Natural killer cell (primary cell): ENCODE measurements at regions not wholly inside any gene's neighbourhood (a gene's known extent, or its start where the extent isn't known, plus 50 kb on each side); places are given as distances from the start of the nearest gene placed in this dataset.

Source experiments
- ATAC-seq, 3 donors: fragments of 150-1000 bp in 2 of 3; fragments of 200-7000 bp in 1 of 3; cut with Tn5 transposase; 1 replicate in 1 of 3; 2 replicates in 2 of 3; pipeline ENCODE4 v1.10.0; 2021; ENCODE audit warnings: mild to moderate bottlenecking in 2 of 3, moderate library complexity in 2 of 3
- DNase-seq, 2 donors: peaks; one replicate each; pipeline versions ENCODE4 v3.0.0 to v3.0.0-alpha.2; 2013 to 2021; ENCODE audit warnings: mixed read lengths in 1 of 2
- H3K27ac ChIP-seq: one replicate; pipeline ENCODE4 v1.5.1; 2013; ENCODE audit warnings: mild to moderate bottlenecking, low read length
- H3K27me3 ChIP-seq: one replicate; pipeline ENCODE4 v1.6.1; 2013; ENCODE audit warnings: low read length; ENCODE audit not compliant: control insufficient read depth, insufficient read depth
- H3K36me3 ChIP-seq: one replicate; pipeline ENCODE4 v1.6.1; 2013; ENCODE audit warnings: low read length; ENCODE audit not compliant: control insufficient read depth, insufficient read depth
- H3K4me1 ChIP-seq: one replicate; pipeline ENCODE4 v1.6.1; 2013; ENCODE audit warnings: low read length; ENCODE audit not compliant: control insufficient read depth, insufficient read depth
- H3K4me3 ChIP-seq: one replicate; pipeline ENCODE4 v1.5.1; 2013; ENCODE audit warnings: low read length
- H3K9me3 ChIP-seq: one replicate; pipeline ENCODE4 v1.6.1; 2013; ENCODE audit warnings: low read length; ENCODE audit not compliant: control insufficient read depth, insufficient read depth
- H3K27ac Mint-ChIP-seq, 2 donors: one replicate each; pipeline ENCODE4 v1.8.0; 2022; ENCODE audit warnings: mild to moderate bottlenecking in 2 of 2, mixed read lengths in 2 of 2, moderate library complexity in 1 of 2
- H3K27me3 Mint-ChIP-seq, 2 donors: one replicate each; pipeline ENCODE4 v1.8.0; 2022; ENCODE audit warnings: low read depth in 2 of 2, mixed read lengths in 2 of 2
- H3K36me3 Mint-ChIP-seq: one replicate; pipeline ENCODE4 v1.8.0; 2022; ENCODE audit warnings: mixed read lengths
- H3K4me1 Mint-ChIP-seq, 2 donors: one replicate each; pipeline ENCODE4 v1.8.0; 2022; ENCODE audit warnings: mixed read lengths in 2 of 2
- H3K4me3 Mint-ChIP-seq: one replicate; pipeline ENCODE4 v1.8.0; 2022; ENCODE audit warnings: mild to moderate bottlenecking, moderate library complexity, mixed read lengths
- H3K9me3 Mint-ChIP-seq, 2 donors: one replicate each; pipeline ENCODE4 v1.8.0; 2022; ENCODE audit warnings: mixed read lengths in 2 of 2
- WGBS: methylation state at CpG from one replicate; pipeline ENCODE4 v1.1.7; 2013; ENCODE audit warnings: missing lambda C conversion rate; ENCODE audit not compliant: insufficient coverage; 5-methylcytosine and 5-hydroxymethylcytosine counted together
- intact Hi-C: fragments of 100-400 bp; cut with micrococcal nuclease; formaldehyde crosslinking; loops from one replicate; pipeline ENCODE4 v1.14.2; 2022
- TF ChIP-seq, protein P1 (sequence below): fragments of 200-600 bp; IDR thresholded peaks from one replicate; pipeline ENCODE4 v1.8.0; 2022; ENCODE audit warnings: antibody characterized with exemption

DNA sequence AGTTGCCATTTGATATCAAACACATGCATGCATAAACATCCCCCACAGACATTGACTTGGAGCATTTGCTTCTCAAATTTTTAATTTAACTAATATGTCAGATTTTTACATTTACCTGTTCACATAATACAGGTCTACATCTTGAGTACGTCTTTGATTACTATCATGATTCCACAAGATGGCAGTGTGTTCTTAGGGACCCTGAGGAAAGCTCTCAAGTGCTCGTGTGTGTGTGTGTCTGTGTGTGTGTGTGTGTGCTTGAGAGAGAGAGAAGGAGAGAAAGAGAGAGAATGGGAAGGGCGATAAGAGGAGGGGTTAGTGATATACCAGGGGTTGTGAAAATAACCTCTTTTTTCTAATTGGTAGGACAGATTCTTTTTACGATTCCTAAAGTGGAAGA lies 167.1 kb upstream of the OR4E1 start:
- H3K4me1 ChIP-seq, result no peaks in the 10 kb centered on the region
- Mint-ChIP-seq H3K27me3 (peaks cover 36 to 52% of the 10 kb centered on the region in 2 donors), H3K36me3 (no peaks in the 10 kb centered on the region), H3K4me3 (no peak overlapping the region), H3K27ac (no peak overlapping the region), H3K4me1 (no peaks in the 10 kb centered on the region), H3K9me3 (no peaks in the 10 kb centered on the region)
- H3K4me3 ChIP-seq, result no peak overlapping the region
- WGBS, result 21% methylated on average over 3 of the region's 4 CpGs
- no peak overlapping the region for H3K27ac ChIP-seq
- H3K9me3 ChIP-seq, result no peaks in the 10 kb centered on the region
- DNase-seq (peak in 1 of 2 donors; percentile 62), ATAC-seq (no peak)
- intact Hi-C loops, result no loop called here
- TF ChIP-seq, protein P1, sequence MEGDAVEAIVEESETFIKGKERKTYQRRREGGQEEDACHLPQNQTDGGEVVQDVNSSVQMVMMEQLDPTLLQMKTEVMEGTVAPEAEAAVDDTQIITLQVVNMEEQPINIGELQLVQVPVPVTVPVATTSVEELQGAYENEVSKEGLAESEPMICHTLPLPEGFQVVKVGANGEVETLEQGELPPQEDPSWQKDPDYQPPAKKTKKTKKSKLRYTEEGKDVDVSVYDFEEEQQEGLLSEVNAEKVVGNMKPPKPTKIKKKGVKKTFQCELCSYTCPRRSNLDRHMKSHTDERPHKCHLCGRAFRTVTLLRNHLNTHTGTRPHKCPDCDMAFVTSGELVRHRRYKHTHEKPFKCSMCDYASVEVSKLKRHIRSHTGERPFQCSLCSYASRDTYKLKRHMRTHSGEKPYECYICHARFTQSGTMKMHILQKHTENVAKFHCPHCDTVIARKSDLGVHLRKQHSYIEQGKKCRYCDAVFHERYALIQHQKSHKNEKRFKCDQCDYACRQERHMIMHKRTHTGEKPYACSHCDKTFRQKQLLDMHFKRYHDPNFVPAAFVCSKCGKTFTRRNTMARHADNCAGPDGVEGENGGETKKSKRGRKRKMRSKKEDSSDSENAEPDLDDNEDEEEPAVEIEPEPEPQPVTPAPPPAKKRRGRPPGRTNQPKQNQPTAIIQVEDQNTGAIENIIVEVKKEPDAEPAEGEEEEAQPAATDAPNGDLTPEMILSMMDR, result no peak
- H3K36me3 ChIP-seq, result no peaks in the 10 kb centered on the region
- no peaks in the 10 kb centered on the region for H3K27me3 ChIP-seq

DNA sequence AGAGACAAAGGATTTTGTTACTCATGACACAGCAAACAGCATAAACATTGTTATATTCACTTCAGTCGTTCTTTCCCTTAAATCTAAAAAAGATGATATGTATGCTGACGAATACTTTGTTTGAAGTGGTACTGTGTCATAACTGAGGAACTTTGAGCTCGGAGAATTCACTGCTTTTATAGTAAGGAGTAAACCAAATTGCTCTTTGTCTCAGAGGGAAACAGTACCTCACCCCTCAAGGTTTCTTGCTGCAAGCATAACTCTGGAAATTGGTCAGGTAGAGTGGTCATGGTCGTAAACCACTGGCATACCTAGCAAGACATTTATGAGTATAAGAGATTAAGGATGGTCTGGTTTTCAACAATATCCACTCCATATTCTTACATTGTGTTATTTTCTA lies 160.2 kb upstream of the OR4E1 start:
- intact Hi-C loops, result no loop called here
- Histone ChIP-seq H3K9me3 (peaks cover 5% of the 10 kb centered on the region), H3K27ac (no peak overlapping the region), H3K36me3 (no peaks in the 10 kb centered on the region), H3K4me1 (no peaks in the 10 kb centered on the region), H3K4me3 (no peak overlapping the region), H3K27me3 (peaks cover 6% of the 10 kb centered on the region)
- TF ChIP-seq, protein P1, result no peak
- Mint-ChIP-seq H3K4me3 (no peak overlapping the region), H3K36me3 (no peaks in the 10 kb centered on the region), H3K9me3 (no peaks in the 10 kb centered on the region), H3K4me1 (no peaks in the 10 kb centered on the region), H3K27me3 (peaks cover 26 to 38% of the 10 kb centered on the region in 2 donors), H3K27ac (no peak overlapping the region)
- 30% methylated on average over 1 of the region's 4 CpGs for WGBS
- no peak for ATAC-seq
- no peak for DNase-seq

DNA sequence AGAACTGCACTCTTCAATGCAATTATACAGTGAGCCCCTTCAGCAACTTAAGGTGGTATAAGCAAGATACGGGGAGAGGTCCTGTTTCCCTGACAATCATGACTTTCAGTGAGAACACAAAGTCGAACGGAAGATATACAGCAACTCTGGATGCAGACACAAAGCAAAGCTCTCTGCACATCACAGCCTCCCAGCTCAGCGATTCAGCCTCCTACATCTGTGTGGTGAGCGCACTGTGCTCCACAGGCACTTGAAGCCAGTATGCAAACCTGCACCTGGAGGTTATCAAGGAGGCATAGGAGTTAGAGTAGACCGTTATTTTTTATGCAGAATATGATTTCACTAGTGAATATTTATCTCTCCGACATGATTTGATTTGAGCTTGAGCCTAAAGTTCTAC lies 152.2 kb upstream of the OR4E1 start:
- ATAC-seq (no peak), DNase-seq (no peak)
- no peak overlapping the region for H3K27ac Mint-ChIP-seq
- TF ChIP-seq, protein P1, result no peak
- Histone ChIP-seq H3K36me3 (no peaks in the 10 kb centered on the region), H3K4me1 (no peaks in the 10 kb centered on the region), H3K9me3 (no peaks in the 10 kb centered on the region), H3K27me3 (peaks cover 11% of the 10 kb centered on the region), H3K27ac (no peak overlapping the region), H3K4me3 (no peak overlapping the region)
- no peaks in the 10 kb centered on the region for H3K9me3 Mint-ChIP-seq
- no peak overlapping the region for H3K4me3 Mint-ChIP-seq
- intact Hi-C loops, result no loop called here
- H3K36me3 Mint-ChIP-seq, result no peaks in the 10 kb centered on the region
- 97% methylated on average over 6 of the region's 7 CpGs for WGBS
- H3K27me3 Mint-ChIP-seq, result peaks cover 22 to 49% of the 10 kb centered on the region in 2 donors
- H3K4me1 Mint-ChIP-seq, result no peaks in the 10 kb centered on the region

DNA sequence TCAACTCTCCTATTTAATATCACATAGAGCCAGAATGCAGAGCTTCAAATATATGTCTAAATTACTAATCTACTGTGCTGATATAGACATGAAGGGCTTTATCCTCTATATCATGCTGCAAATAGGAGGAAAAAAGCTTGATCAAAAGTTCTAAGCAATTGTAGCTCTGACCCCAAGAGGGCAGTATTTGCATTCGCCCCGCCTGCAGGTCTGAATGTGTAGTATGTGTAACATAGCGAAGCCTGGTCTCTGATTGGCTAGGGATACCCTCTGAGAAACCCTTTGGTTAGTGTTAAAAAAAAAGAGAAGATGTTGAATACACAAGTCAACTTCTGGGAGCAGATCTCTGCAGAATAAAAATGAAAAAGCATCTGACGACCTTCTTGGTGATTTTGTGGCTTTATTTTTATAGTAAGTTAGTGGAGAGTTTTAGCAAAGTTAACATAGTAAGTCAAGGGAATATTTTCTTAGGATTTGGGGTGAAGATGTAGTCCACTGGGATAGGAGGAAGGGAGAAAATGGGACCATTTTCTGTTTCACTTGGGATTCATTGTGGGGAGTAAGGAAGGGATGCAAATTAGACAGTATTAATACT lies 151.6 kb upstream of the OR4E1 start:
- Histone ChIP-seq H3K36me3 (no peaks in the 10 kb centered on the region), H3K4me3 (no peak overlapping the region), H3K9me3 (no peaks in the 10 kb centered on the region), H3K27ac (no peak overlapping the region), H3K4me1 (no peaks in the 10 kb centered on the region), H3K27me3 (peaks cover 11% of the 10 kb centered on the region)
- DNase-seq, result peak in 1 of 2 donors; percentile 76
- Mint-ChIP-seq H3K36me3 (no peaks in the 10 kb centered on the region), H3K4me3 (no peak overlapping the region), H3K4me1 (no peaks in the 10 kb centered on the region), H3K9me3 (no peaks in the 10 kb centered on the region), H3K27ac (no peak overlapping the region), H3K27me3 (peaks cover 27 to 55% of the 10 kb centered on the region in 2 donors)
- ATAC-seq, result peak in 2 of 3 donors; percentile 57 to 73
- TF ChIP-seq, protein P1, result peak; percentile 57
- intact Hi-C loops, result no loop called here
- 20% methylated on average over 4 of the region's 4 CpGs for WGBS
